Activated CD4-positive, alpha-beta T cell treated with anti-CD3 and anti-CD28 coated beads for 48 hours (primary cell): ENCODE measurements at regions not wholly inside any gene's neighbourhood (a gene's known extent, or its start where the extent isn't known, plus 50 kb on each side); places are given as distances from the start of the nearest gene placed in this dataset.

ENCODE experiments used
- DNase-seq: peaks from one replicate; pipeline ENCODE4 v3.0.0-alpha.2; 2020

GRCh38 chr2:220455351-220455990 lies 828.0 kb downstream of the SLC4A3 start:
- DNase-seq: no peak

- DNase-seq: no peak
These were observed 830.6 kb downstream of the SLC4A3 start for GRCh38 chr2:220458051-220458450.

DNA sequence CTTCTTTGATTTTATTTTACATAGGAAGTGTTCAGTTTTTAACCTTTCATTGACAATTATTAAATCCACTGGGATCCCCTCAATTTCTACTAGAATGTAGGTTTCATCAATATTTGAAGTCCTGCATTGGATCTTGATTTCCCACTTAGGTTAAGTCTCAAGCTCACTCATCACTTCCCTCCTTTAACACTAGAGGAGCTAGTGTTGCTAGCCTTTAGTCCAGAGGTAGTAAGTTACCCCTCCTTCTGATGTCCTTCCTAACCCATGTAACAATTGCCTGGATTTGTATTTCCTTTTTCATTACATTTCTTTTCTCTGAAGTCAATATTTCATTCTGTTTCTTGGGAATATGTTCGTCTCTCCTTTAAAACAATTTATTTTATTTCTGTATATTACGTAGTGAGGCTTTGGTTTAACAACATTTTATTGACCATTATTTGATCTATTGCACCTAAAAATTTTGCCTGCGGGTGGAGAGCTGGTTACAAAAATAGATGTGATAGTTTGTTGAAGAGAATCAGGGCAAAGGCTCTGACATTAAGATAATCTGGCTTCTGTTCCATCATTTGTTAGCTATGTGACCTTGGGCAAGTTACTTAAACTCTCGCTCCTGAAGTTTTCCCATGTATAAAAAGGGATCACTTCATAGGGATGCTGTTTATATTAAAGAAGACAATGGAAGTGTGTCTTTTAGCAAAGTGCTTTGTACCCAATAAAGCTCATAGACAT lies 833.0 kb downstream of the SLC4A3 start:
- DNase-seq: no peak

DNA sequence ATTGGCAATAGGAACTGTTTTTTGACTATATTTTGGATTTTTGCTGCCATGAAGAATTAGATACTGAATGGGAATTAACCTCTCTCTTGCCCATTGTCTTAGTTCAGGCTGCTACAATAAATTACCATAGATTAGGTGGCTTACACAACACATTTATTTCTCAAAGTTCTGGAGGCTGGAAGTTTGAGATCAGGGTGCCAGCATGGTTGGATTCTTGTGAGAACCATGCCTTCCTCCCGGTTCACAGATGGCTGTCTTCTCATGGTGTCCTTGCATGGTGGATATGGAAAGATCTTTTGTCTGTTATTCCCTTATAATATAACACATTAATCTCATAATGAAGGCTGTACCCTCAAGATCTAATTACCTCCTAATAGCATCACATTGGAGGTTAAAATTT lies 836.4 kb downstream of the SLC4A3 start:
- no peak for DNase-seq

GRCh38 chr2:220465700-220466099 lies 838.3 kb downstream of the SLC4A3 start:
- no peak for DNase-seq

GRCh38 chr2:220466251-220466691 lies 838.8 kb downstream of the SLC4A3 start:
- no peak for DNase-seq

GRCh38 chr2:220469201-220469600 lies 841.8 kb downstream of the SLC4A3 start:
- DNase-seq: no peak

DNA sequence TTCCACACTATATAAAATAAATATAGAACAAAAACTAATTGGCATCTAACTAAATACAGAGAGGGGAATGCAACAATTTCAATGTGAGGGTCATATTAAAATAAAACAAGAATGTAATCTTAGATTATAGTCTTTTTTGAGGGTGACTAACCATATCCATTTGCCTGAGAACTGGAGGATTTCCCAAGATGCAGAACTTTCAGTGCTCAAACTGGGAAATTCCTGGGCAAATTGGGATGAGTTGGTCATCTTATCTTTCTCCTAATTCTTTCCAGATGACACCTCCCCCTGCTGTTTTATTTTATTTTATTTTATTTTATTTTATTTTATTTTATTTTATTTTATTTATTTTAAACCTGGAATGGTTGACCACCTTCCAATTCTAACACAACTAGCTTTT lies 846.2 kb downstream of the SLC4A3 start:
- no peak for DNase-seq

GRCh38 chr2:220476877-220477276 lies 849.4 kb downstream of the SLC4A3 start:
- DNase-seq: no peak

GRCh38 chr2:220478305-220479058 lies 851.1 kb downstream of the SLC4A3 start:
- DNase-seq: no peak

DNA sequence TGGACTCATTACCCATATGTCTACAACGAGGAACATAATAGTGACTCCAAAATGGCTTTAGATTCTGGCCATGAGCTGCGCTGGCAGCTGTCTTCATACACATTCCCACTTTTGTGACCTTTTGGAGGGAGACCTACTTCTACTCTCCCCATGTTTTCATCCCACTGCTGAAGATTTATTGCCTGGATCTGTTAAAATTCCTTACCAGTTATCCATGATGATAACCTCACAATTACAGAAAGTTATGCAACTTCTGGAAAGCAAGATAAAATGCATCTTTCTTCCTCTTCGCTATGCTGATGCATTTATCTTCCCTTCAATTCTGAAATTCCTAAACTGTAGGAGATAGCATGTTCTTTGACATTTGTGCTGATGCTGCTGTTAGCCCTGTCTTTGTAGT lies 855.3 kb downstream of the SLC4A3 start:
- no peak for DNase-seq

- DNase-seq: no peak
These were observed 861.7 kb downstream of the SLC4A3 start for GRCh38 chr2:220489121-220489520.

- DNase-seq: no peak
These were observed 864.2 kb downstream of the SLC4A3 start for GRCh38 chr2:220491670-220492069.

- no peak for DNase-seq
These were observed 866.6 kb downstream of the SLC4A3 start for GRCh38 chr2:220493871-220494525.

- no peak for DNase-seq
These were observed 869.1 kb downstream of the SLC4A3 start for GRCh38 chr2:220496513-220496912.

- peak; percentile 15 for DNase-seq
These were observed 871.8 kb downstream of the SLC4A3 start for GRCh38 chr2:220499225-220499624.

DNA sequence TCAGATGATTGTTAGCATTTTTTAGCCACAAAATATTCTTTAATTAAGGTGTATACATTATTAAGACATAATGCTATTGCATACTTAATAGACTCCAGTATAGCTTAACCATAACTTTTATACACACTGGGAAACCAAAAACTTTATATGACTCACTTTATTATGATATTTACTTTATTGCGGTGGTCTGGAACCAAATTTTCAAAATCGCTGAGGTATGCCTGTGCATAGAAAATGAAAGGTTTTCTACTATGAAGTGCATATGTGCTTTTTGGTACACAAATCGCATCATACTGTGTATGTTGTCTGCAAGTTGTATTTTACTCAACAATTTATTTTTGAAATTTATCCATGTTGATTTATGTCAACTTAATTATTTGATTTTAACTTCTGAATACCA lies 875.1 kb downstream of the SLC4A3 start:
- DNase-seq: no peak

- DNase-seq: no peak
These were observed 876.0 kb downstream of the SLC4A3 start for GRCh38 chr2:220503431-220503830.

GRCh38 chr2:220504938-220505503 lies 877.6 kb downstream of the SLC4A3 start:
- no peak for DNase-seq

DNA sequence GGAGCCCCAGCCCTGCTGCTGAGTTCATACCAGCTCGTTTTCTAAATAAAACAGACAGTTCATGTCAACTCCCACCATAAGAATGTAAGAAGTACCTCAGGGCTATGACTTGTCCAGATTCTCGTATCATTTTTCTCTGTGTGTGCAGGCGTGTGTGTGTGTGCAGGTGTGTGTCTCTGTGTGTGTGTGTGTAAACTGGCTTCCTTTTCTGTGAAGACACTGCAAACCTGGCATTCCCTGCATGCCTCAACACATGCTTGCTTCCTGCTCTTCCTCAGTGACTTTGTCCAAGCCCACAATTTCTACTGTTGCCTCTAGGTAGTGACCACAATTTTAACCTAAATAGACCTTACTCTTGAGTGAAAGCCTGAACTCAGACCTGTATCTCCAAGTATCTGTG lies 879.0 kb downstream of the SLC4A3 start:
- no peak for DNase-seq

DNA sequence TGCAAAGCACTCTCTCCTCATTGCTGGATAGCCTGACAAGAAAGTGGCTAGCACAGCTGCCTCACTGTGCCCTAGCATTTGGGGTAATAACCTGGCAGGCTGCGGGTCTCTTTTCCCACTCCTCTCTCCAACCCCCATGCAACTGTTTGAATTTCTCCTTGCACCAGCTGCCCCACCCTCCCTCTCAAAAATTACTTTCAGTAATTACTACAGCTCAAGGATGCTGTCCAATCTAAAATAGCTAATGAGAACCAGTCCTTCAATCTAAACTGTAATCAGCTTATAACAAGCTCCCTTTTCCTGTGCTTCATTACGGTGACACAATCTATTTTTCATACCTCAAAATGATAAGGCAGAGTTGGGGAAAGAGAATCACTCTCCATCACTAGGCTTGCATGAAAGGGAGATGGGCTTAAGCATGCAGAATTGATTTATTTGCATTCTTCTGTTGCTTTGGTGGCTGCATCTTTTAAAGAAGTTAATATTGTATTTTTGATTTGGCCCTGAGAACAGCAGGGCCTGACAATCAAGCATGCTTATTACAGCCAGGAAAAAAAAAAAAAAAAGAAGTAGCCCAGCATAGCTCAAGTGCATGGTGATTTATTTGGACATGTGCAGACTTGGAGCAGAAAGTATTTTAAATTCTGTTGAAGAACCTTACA lies 881.8 kb downstream of the SLC4A3 start:
- DNase-seq: no peak

GRCh38 chr2:220509966-220510365 lies 882.5 kb downstream of the SLC4A3 start:
- no peak for DNase-seq

GRCh38 chr2:220510668-220511067 lies 883.2 kb downstream of the SLC4A3 start:
- no peak for DNase-seq
